HCT116 (cell line): ENCODE measurements at regions not wholly inside any gene's neighbourhood (a gene's known extent, or its start where the extent isn't known, plus 50 kb on each side); places are given as distances from the start of the nearest gene placed in this dataset.

ENCODE experiments used
- ATAC-seq: fragments of 200-7000 bp; cut with Tn5 transposase; 2 replicates; pipeline ENCODE4 v1.9.1; 2020; ENCODE audit warnings: mild to moderate bottlenecking, moderate library complexity
- BruUV-seq: library from RNA; stranded (reverse); fragments of 400-500 nt; replicated peaks from 2 replicates; lab custom pipeline; 2021; lab: Mats Ljungman, UMichigan
- CTCF ChIA-PET: fragments of 300-600 bp; sonication (Branson Sonifier 250); formaldehyde crosslinking; loops from one replicate; lab custom pipeline; 2021; ENCODE audit warnings: antibody characterized with exemption; lab: Charles Lee
- POLR2A ChIA-PET: fragments of 300-600, 350-600 bp; sonication (Branson Sonifier 250); formaldehyde crosslinking; loops from one replicate; lab custom pipeline; 2021; ENCODE audit warnings: antibody characterized with exemption; lab: Charles Lee
- RAD21 ChIA-PET, 2 experiments: fragments of 300-600 bp; sonication (Branson Sonifier 250); formaldehyde crosslinking; loops; one replicate each; lab custom pipeline; 2023; ENCODE audit warnings: low total read pairs in 2 of 2; ENCODE audit not compliant: uncharacterized antibody in 2 of 2, unreplicated experiment in 2 of 2, low non-redundant PET in 1 of 2; lab: Charles Lee
- DNase-seq: peaks from one replicate; pipeline ENCODE4 v3.0.0-alpha.2; 2010; ENCODE audit warnings: low read depth, low spot score
- H2AFZ ChIP-seq: fragments of 200-600 bp; shearing (Covaris generic), sonication (generic); 2 replicates; pipeline ENCODE4 v1.6.1; 2017; ENCODE audit warnings: low read depth, mixed run types, mixed read lengths, antibody characterized with exemption, low read length; ENCODE audit not compliant: poor library complexity, severe bottlenecking
- H3K27ac ChIP-seq: 2 replicates; pipeline ENCODE4 v1.5.1; 2012; ENCODE audit warnings: low read depth, low read length
- H3K27me3 ChIP-seq: fragments of 200-600 bp; sonication (generic); 2 replicates; pipeline ENCODE4 v1.6.1; 2016; ENCODE audit warnings: mixed run types, low read length, mixed read lengths; ENCODE audit not compliant: insufficient read depth
- H3K36me3 ChIP-seq, 2 experiments: fragments of 200-500 bp in 1 of 2; fragments of 200-600 bp in 1 of 2; sonication (Bioruptor generic) in 1 of 2; sonication (generic) in 1 of 2; 2 replicates each; pipeline versions ENCODE4 v1.5.1 to v1.6.1; 2014 to 2016; ENCODE audit warnings: low read length in 2 of 2, inconsistent platforms in 1 of 2, mixed read lengths in 1 of 2, mixed run types in 1 of 2; ENCODE audit not compliant: insufficient read depth in 2 of 2, control insufficient read depth in 1 of 2
- H3K4me1 ChIP-seq, 2 experiments: fragments of 200-600 bp in 1 of 2; sonication (generic) in 1 of 2; 2 replicates each; pipeline versions ENCODE4 v1.5.1 to v1.6.1; 2012 to 2017; ENCODE audit warnings: low read length in 2 of 2, inconsistent platforms in 1 of 2, mild to moderate bottlenecking in 1 of 2, mixed read lengths in 1 of 2, mixed run types in 1 of 2, moderate library complexity in 1 of 2; ENCODE audit not compliant: insufficient read depth in 2 of 2, control insufficient read depth in 1 of 2
- H3K4me2 ChIP-seq: fragments of 200-600 bp; sonication (generic); 2 replicates; pipeline ENCODE4 v1.6.1; 2017; ENCODE audit warnings: mixed run types, low read length, mixed read lengths
- H3K4me3 ChIP-seq, 2 experiments: fragments of 200-600 bp in 1 of 2; sonication (generic) in 1 of 2; replicated peaks in 1 of 2; 2 replicates each; pipeline ENCODE4 v1.5.1; 2011 to 2016; ENCODE audit warnings: low read length in 2 of 2, control low read depth in 1 of 2, low read depth in 1 of 2, mild to moderate bottlenecking in 1 of 2, mixed read lengths in 1 of 2, mixed run types in 1 of 2
- H3K79me2 ChIP-seq: fragments of 200-600 bp; sonication (generic); 2 replicates; pipeline ENCODE4 v1.6.1; 2017; ENCODE audit warnings: mild to moderate bottlenecking, mixed run types, low read length, moderate library complexity, mixed read lengths; ENCODE audit not compliant: insufficient read depth
- H3K9ac ChIP-seq: fragments of 200-600 bp; sonication (generic); 2 replicates; pipeline ENCODE4 v1.6.1; 2016; ENCODE audit warnings: low read length, mixed read lengths
- H3K9me2 ChIP-seq: fragments of 200-600 bp; sonication (generic), shearing (Covaris generic); 2 replicates; pipeline ENCODE4 v1.6.1; 2017; ENCODE audit warnings: mixed run types, mild to moderate bottlenecking, moderate library complexity; ENCODE audit not compliant: insufficient read depth
- H3K9me3 ChIP-seq, 2 experiments: fragments of 200-500 bp in 1 of 2; fragments of 200-600 bp in 1 of 2; sonication (Bioruptor generic) in 1 of 2; sonication (generic) in 1 of 2; 2 replicates each; pipeline ENCODE4 v1.6.1; 2014 to 2017; ENCODE audit warnings: low read length in 2 of 2, mixed read lengths in 2 of 2, inconsistent platforms in 1 of 2, low read depth in 1 of 2, mild to moderate bottlenecking in 1 of 2, mixed run types in 1 of 2, moderate library complexity in 1 of 2; ENCODE audit not compliant: control insufficient read depth in 1 of 2, insufficient read depth in 1 of 2
- H4K20me1 ChIP-seq: fragments of 200-600 bp; sonication (generic), shearing (Covaris generic); 2 replicates; pipeline ENCODE4 v1.6.1; 2017; ENCODE audit warnings: mixed run types, mild to moderate bottlenecking, moderate library complexity; ENCODE audit not compliant: insufficient read depth
- ATF3 ChIP-seq: IDR thresholded peaks from 2 replicates; pipeline ENCODE4 v1.6.1; 2012
- EZH2 ChIP-seq: fragments of 200-600 bp; sonication (generic); IDR thresholded peaks from 2 replicates; pipeline ENCODE4 v1.6.1; 2017; ENCODE audit warnings: antibody characterized with exemption, mixed run types
- POLR2AphosphoS5 ChIP-seq: IDR thresholded peaks from 2 replicates; pipeline ENCODE4 v1.6.1; 2011; ENCODE audit warnings: mild to moderate bottlenecking, low read depth, low read length, moderate library complexity
- RAD21 ChIP-seq: IDR thresholded peaks from 2 replicates; pipeline ENCODE4 v1.6.1; 2012; ENCODE audit warnings: low read depth, mild to moderate bottlenecking
- REST ChIP-seq: IDR thresholded peaks from 2 replicates; pipeline ENCODE4 v1.6.1; 2012; ENCODE audit warnings: low read depth
- YY1 ChIP-seq: IDR thresholded peaks from 2 replicates; pipeline ENCODE4 v1.6.1; 2011; ENCODE audit warnings: low read length, low read depth, moderate library complexity, mild to moderate bottlenecking; ENCODE audit not compliant: insufficient replicate concordance; ENCODE audit errors: extremely low read depth
- ZBTB33 ChIP-seq: IDR thresholded peaks from 2 replicates; pipeline ENCODE4 v1.6.1; 2011; ENCODE audit warnings: mild to moderate bottlenecking, low read length, moderate library complexity; ENCODE audit not compliant: insufficient replicate concordance; ENCODE audit errors: extremely low read depth
- ZFX ChIP-seq: fragments of 450-650 bp; IDR thresholded peaks from 2 replicates; pipeline ENCODE4 v1.6.1; 2017
- intact Hi-C: fragments of 100-400 bp; cut with micrococcal nuclease; formaldehyde crosslinking; loops from 2 replicates; pipeline ENCODE4 v1.10.0; 2022

GRCh38 chr4:141457653-141458052, 178.7 kb upstream of the IL15 start:
- intact Hi-C loops: no loop called here
- no peak for TF ChIP-seq ATF3
- no peak for TF ChIP-seq ZFX
- no peak for TF ChIP-seq RAD21
- TF ChIP-seq YY1: no peak
- TF ChIP-seq EZH2: no peak
- TF ChIP-seq ZBTB33: no peak
- no peak for TF ChIP-seq POLR2AphosphoS5
- TF ChIP-seq REST: no peak
- TF ChIP-seq, all 23 proteins: peak for 0
- no peak for ATAC-seq
- no peak for DNase-seq
- no TSS peak for BruUV-seq
- Histone ChIP-seq H2AFZ (no peak overlapping the region), H3K9ac (no peak overlapping the region), H3K4me3 (no peak overlapping the region), H3K9me2 (0 out of 2 replicates have a peak, but pooled peaks cover 3% of the 10 kb centered on the region), H4K20me1 (no peaks in the 10 kb centered on the region), H3K4me1 (peaks cover 0 to 9% of the 10 kb centered on the region in 2 experiments; a peak in 2 of 4 replicates), H3K27me3 (no peaks in the 10 kb centered on the region), H3K4me2 (no peak overlapping the region), H3K27ac (no peak overlapping the region), H3K79me2 (no peaks in the 10 kb centered on the region), H3K9me3 (no peaks in the 10 kb centered on the region), H3K36me3 (no peaks in the 10 kb centered on the region)
- ChIA-PET POLR2A (no interaction called here), RAD21 (no interaction called here), CTCF (no interaction called here)
